GM23338 (cell line): ENCODE measurements at regions not wholly inside any gene's neighbourhood (a gene's known extent, or its start where the extent isn't known, plus 50 kb on each side); places are given as distances from the start of the nearest gene placed in this dataset.

Source experiments
- ATAC-seq: fragments of 200-7000 bp; cut with Tn5 transposase; 3 replicates; pipeline ENCODE4 v1.9.1; 2020
- DNase-seq: peaks from one replicate; pipeline ENCODE4 v3.0.0-alpha.2; 2015; ENCODE audit warnings: low spot score
- H2AFZ ChIP-seq: fragments of 200-600 bp; sonication (generic); 2 replicates; pipeline ENCODE4 v1.8.0; 2016; ENCODE audit warnings: antibody characterized with exemption, mild to moderate bottlenecking, moderate library complexity
- H3F3A ChIP-seq: fragments of 200-600 bp; sonication (generic); replicated peaks from 2 replicates; pipeline ENCODE4 v1.8.0; 2017; ENCODE audit warnings: antibody characterized with exemption, mixed run types, low read depth
- H3K27ac ChIP-seq: fragments of 200-600 bp; sonication (generic); 2 replicates; pipeline ENCODE4 v1.6.1; 2016; ENCODE audit warnings: low read depth
- H3K27me3 ChIP-seq: fragments of 200-600 bp; sonication (generic); 2 replicates; pipeline ENCODE4 v1.8.0; 2016; ENCODE audit warnings: mild to moderate bottlenecking, mixed run types, moderate library complexity; ENCODE audit not compliant: insufficient read depth
- H3K36me3 ChIP-seq: fragments of 200-600 bp; sonication (generic); 2 replicates; pipeline ENCODE4 v1.8.0; 2016; ENCODE audit warnings: mild to moderate bottlenecking; ENCODE audit not compliant: insufficient read depth
- H3K4me1 ChIP-seq: fragments of 200-600 bp; sonication (generic); 2 replicates; pipeline ENCODE4 v1.8.0; 2016; ENCODE audit warnings: mild to moderate bottlenecking, moderate library complexity; ENCODE audit not compliant: insufficient read depth
- H3K4me2 ChIP-seq: fragments of 200-600 bp; sonication (generic); 2 replicates; pipeline ENCODE4 v1.7.1; 2017; ENCODE audit warnings: mixed run types
- H3K4me3 ChIP-seq: fragments of 200-600 bp; sonication (generic); 2 replicates; pipeline ENCODE4 v1.6.1; 2016; ENCODE audit warnings: mixed run types
- H3K79me2 ChIP-seq: fragments of 200-600 bp; sonication (generic); replicated peaks from 2 replicates; pipeline ENCODE4 v1.8.0; 2017; ENCODE audit warnings: mild to moderate bottlenecking; ENCODE audit not compliant: insufficient read depth
- H3K9me2 ChIP-seq: fragments of 200-600 bp; sonication (generic); 2 replicates; pipeline ENCODE4 v1.8.0; 2017; ENCODE audit not compliant: insufficient read depth
- H4K20me1 ChIP-seq: fragments of 200-600 bp; sonication (generic); replicated peaks from 2 replicates; pipeline ENCODE4 v1.8.0; 2017; ENCODE audit warnings: mild to moderate bottlenecking; ENCODE audit not compliant: insufficient read depth
- H3K27ac Mint-ChIP-seq: 2 replicates; pipeline ENCODE4 v1.8.0; 2020; ENCODE audit warnings: inconsistent platforms, mild to moderate bottlenecking, moderate library complexity, mixed read lengths
- H3K27me3 Mint-ChIP-seq: 3 replicates; pipeline ENCODE4 v1.8.0; 2022; ENCODE audit warnings: low read depth, mild to moderate bottlenecking, moderate library complexity, mixed read lengths, inconsistent platforms; ENCODE audit not compliant: insufficient read depth, poor library complexity
- H3K36me3 Mint-ChIP-seq: 3 replicates; pipeline ENCODE4 v1.8.0; 2021; ENCODE audit warnings: low read depth, mild to moderate bottlenecking, inconsistent platforms, moderate library complexity, mixed read lengths
- H3K4me1 Mint-ChIP-seq: 3 replicates; pipeline ENCODE4 v1.8.0; 2020; ENCODE audit warnings: mild to moderate bottlenecking, inconsistent platforms, mixed read lengths
- H3K4me3 Mint-ChIP-seq: 3 replicates; pipeline ENCODE4 v1.8.0; 2021; ENCODE audit warnings: moderate library complexity, mild to moderate bottlenecking, inconsistent platforms, mixed read lengths
- H3K9me3 Mint-ChIP-seq: 3 replicates; pipeline ENCODE4 v1.8.0; 2020; ENCODE audit warnings: moderate library complexity, mild to moderate bottlenecking, inconsistent platforms, mixed read lengths
- CREB1 ChIP-seq: fragments of 250-450 bp; sonication (Bioruptor Pico); IDR thresholded peaks from 2 replicates; pipeline ENCODE4 v1.5.0; 2020; ENCODE audit warnings: low read depth, mild to moderate bottlenecking, moderate library complexity
- EZH2 ChIP-seq: fragments of 200-600 bp; sonication (generic); IDR thresholded peaks from one replicate; pipeline ENCODE4 v1.8.0; 2017; ENCODE audit warnings: antibody characterized with exemption, mild to moderate bottlenecking, low read depth; ENCODE audit not compliant: unreplicated experiment
- EZH2phosphoT487 ChIP-seq: fragments of 200-600 bp; sonication (generic); IDR thresholded peaks from one replicate; pipeline ENCODE4 v1.8.1; 2018; ENCODE audit warnings: antibody characterized with exemption; ENCODE audit not compliant: unreplicated experiment
- JUNB ChIP-seq: IDR thresholded peaks from one replicate; pipeline ENCODE4 v1.6.1; 2016; ENCODE audit warnings: antibody characterized with exemption; ENCODE audit not compliant: unreplicated experiment
- NANOG ChIP-seq: IDR thresholded peaks from 2 replicates; pipeline ENCODE4 v1.6.1; 2016; ENCODE audit warnings: antibody characterized with exemption, borderline replicate concordance
- POLR2AphosphoS5 ChIP-seq: IDR thresholded peaks from 2 replicates; pipeline ENCODE4 v1.6.1; 2016; ENCODE audit warnings: antibody characterized with exemption, low read depth
- STAT1 ChIP-seq: IDR thresholded peaks from one replicate; pipeline ENCODE4 v1.6.1; 2016; ENCODE audit warnings: antibody characterized with exemption; ENCODE audit not compliant: unreplicated experiment
- ZNF114 ChIP-seq: fragments of 250-450 bp; sonication (Bioruptor Pico); IDR thresholded peaks from 2 replicates; pipeline ENCODE4 v1.5.0; 2020; ENCODE audit warnings: mild to moderate bottlenecking, moderate library complexity
- ZNF331 ChIP-seq: fragments of 250-450 bp; sonication (Bioruptor Pico); IDR thresholded peaks from 2 replicates; pipeline ENCODE4 v1.5.0; 2020; ENCODE audit warnings: low read depth, mild to moderate bottlenecking, moderate library complexity
- TF ChIP-seq, protein P1 (sequence below): IDR thresholded peaks from 2 replicates; pipeline ENCODE4 v1.6.1; 2016; ENCODE audit warnings: antibody characterized with exemption
- TF ChIP-seq, protein P2 (sequence below): fragments of 250-450 bp; sonication (Bioruptor Pico); IDR thresholded peaks from 2 replicates; pipeline ENCODE4 v1.5.0; 2020; ENCODE audit warnings: mild to moderate bottlenecking, moderate library complexity
- TF ChIP-seq, protein P3 (sequence below), 2 experiments: fragments of 200-600 bp in 1 of 2; sonication (generic) in 1 of 2; conservative IDR thresholded peaks; 2 replicates each; pipeline versions ENCODE4 v1.5.1 to v1.6.1; 2016 to 2017; ENCODE audit warnings: antibody characterized with exemption in 2 of 2, low read depth in 2 of 2, mild to moderate bottlenecking in 2 of 2, moderate library complexity in 1 of 2
- TF ChIP-seq, protein P4 (sequence below): IDR thresholded peaks from one replicate; pipeline ENCODE4 v1.6.1; 2018; ENCODE audit warnings: antibody characterized with exemption; ENCODE audit not compliant: unreplicated experiment

DNA sequence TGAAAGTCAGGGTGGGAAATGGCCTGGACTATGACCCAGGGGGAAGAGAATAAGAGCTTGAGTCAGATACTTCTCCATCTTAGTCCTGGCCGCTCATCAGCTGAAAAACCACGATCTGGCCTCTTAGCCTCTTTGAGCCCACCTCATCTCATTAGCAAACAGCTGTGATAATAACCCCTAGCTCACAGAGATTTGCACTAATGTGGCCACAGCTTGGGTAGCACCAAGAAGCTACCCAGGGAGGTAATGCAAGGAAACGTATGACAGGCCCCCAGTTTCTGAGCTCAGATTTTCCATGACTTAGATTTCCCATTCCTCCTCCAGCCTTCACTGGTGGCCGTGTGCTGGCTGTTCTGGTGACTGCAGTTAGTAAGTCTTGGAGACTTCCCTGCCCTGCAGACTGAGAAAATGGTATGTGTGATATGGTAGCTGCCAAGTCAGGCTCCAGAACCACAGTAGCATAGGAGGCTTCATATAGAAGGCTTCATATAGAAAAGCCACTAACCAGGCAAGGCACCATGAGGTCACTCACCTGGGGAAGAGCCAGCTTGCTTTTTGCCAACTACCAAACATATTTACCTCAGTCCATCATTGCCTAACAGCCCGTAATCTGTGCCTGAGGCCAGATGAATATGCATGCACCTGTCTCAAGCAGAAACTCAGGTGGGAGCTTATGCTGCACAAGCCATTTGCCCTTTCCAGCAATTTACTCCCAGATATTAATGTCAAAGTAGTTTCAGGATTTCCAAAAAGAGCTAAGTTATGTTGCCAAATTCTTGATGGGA lies 51.4 kb upstream of the GABRE start:
- no peak overlapping the region for H3K27ac ChIP-seq
- DNase-seq (no peak), ATAC-seq (no peak)
- H3K36me3 Mint-ChIP-seq: 0 out of 3 replicates have a peak, but pooled peaks cover 3% of the 10 kb centered on the region
- H3K4me3 ChIP-seq: no peak overlapping the region
- no peaks in the 10 kb centered on the region for H3K27me3 ChIP-seq
- H3K4me1 Mint-ChIP-seq: no peaks in the 10 kb centered on the region
- H4K20me1 ChIP-seq: no peaks in the 10 kb centered on the region
- no peak for TF ChIP-seq EZH2phosphoT487
- no peak for TF ChIP-seq ZNF114 (CRISPR knock-in tag)
- TF ChIP-seq POLR2AphosphoS5: no peak
- TF ChIP-seq NANOG: no peak
- TF ChIP-seq, protein P1, sequence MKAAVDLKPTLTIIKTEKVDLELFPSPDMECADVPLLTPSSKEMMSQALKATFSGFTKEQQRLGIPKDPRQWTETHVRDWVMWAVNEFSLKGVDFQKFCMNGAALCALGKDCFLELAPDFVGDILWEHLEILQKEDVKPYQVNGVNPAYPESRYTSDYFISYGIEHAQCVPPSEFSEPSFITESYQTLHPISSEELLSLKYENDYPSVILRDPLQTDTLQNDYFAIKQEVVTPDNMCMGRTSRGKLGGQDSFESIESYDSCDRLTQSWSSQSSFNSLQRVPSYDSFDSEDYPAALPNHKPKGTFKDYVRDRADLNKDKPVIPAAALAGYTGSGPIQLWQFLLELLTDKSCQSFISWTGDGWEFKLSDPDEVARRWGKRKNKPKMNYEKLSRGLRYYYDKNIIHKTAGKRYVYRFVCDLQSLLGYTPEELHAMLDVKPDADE: no peak
- no peak for TF ChIP-seq JUNB
- no peak for TF ChIP-seq EZH2
- TF ChIP-seq, protein P2, sequence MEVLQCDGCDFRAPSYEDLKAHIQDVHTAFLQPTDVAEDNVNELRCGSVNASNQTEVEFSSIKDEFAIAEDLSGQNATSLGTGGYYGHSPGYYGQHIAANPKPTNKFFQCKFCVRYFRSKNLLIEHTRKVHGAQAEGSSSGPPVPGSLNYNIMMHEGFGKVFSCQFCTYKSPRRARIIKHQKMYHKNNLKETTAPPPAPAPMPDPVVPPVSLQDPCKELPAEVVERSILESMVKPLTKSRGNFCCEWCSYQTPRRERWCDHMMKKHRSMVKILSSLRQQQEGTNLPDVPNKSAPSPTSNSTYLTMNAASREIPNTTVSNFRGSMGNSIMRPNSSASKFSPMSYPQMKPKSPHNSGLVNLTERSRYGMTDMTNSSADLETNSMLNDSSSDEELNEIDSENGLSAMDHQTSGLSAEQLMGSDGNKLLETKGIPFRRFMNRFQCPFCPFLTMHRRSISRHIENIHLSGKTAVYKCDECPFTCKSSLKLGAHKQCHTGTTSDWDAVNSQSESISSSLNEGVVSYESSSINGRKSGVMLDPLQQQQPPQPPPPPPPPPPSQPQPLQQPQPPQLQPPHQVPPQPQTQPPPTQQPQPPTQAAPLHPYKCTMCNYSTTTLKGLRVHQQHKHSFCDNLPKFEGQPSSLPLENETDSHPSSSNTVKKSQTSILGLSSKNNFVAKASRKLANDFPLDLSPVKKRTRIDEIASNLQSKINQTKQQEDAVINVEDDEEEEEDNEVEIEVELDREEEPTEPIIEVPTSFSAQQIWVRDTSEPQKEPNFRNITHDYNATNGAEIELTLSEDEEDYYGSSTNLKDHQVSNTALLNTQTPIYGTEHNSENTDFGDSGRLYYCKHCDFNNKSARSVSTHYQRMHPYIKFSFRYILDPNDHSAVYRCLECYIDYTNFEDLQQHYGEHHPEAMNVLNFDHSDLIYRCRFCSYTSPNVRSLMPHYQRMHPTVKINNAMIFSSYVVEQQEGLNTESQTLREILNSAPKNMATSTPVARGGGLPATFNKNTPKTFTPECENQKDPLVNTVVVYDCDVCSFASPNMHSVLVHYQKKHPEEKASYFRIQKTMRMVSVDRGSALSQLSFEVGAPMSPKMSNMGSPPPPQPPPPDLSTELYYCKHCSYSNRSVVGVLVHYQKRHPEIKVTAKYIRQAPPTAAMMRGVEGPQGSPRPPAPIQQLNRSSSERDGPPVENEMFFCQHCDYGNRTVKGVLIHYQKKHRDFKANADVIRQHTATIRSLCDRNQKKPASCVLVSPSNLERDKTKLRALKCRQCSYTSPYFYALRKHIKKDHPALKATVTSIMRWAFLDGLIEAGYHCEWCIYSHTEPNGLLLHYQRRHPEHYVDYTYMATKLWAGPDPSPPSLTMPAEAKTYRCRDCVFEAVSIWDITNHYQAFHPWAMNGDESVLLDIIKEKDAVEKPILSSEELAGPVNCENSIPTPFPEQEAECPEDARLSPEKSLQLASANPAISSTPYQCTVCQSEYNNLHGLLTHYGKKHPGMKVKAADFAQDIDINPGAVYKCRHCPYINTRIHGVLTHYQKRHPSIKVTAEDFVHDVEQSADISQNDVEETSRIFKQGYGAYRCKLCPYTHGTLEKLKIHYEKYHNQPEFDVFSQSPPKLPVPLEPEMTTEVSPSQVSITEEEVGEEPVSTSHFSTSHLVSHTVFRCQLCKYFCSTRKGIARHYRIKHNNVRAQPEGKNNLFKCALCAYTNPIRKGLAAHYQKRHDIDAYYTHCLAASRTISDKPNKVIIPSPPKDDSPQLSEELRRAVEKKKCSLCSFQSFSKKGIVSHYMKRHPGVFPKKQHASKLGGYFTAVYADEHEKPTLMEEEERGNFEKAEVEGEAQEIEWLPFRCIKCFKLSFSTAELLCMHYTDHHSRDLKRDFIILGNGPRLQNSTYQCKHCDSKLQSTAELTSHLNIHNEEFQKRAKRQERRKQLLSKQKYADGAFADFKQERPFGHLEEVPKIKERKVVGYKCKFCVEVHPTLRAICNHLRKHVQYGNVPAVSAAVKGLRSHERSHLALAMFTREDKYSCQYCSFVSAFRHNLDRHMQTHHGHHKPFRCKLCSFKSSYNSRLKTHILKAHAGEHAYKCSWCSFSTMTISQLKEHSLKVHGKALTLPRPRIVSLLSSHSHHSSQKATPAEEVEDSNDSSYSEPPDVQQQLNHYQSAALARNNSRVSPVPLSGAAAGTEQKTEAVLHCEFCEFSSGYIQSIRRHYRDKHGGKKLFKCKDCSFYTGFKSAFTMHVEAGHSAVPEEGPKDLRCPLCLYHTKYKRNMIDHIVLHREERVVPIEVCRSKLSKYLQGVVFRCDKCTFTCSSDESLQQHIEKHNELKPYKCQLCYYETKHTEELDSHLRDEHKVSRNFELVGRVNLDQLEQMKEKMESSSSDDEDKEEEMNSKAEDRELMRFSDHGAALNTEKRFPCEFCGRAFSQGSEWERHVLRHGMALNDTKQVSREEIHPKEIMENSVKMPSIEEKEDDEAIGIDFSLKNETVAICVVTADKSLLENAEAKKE (CRISPR knock-in tag): no peak
- no peak for TF ChIP-seq CREB1
- TF ChIP-seq, protein P3, sequence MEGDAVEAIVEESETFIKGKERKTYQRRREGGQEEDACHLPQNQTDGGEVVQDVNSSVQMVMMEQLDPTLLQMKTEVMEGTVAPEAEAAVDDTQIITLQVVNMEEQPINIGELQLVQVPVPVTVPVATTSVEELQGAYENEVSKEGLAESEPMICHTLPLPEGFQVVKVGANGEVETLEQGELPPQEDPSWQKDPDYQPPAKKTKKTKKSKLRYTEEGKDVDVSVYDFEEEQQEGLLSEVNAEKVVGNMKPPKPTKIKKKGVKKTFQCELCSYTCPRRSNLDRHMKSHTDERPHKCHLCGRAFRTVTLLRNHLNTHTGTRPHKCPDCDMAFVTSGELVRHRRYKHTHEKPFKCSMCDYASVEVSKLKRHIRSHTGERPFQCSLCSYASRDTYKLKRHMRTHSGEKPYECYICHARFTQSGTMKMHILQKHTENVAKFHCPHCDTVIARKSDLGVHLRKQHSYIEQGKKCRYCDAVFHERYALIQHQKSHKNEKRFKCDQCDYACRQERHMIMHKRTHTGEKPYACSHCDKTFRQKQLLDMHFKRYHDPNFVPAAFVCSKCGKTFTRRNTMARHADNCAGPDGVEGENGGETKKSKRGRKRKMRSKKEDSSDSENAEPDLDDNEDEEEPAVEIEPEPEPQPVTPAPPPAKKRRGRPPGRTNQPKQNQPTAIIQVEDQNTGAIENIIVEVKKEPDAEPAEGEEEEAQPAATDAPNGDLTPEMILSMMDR (conservative IDR thresholded peaks at IDR 0.05; ENCODE audit: low read depth in 2 of 2): no peak
- TF ChIP-seq ZNF331 (CRISPR knock-in tag): no peak
- TF ChIP-seq, protein P4, sequence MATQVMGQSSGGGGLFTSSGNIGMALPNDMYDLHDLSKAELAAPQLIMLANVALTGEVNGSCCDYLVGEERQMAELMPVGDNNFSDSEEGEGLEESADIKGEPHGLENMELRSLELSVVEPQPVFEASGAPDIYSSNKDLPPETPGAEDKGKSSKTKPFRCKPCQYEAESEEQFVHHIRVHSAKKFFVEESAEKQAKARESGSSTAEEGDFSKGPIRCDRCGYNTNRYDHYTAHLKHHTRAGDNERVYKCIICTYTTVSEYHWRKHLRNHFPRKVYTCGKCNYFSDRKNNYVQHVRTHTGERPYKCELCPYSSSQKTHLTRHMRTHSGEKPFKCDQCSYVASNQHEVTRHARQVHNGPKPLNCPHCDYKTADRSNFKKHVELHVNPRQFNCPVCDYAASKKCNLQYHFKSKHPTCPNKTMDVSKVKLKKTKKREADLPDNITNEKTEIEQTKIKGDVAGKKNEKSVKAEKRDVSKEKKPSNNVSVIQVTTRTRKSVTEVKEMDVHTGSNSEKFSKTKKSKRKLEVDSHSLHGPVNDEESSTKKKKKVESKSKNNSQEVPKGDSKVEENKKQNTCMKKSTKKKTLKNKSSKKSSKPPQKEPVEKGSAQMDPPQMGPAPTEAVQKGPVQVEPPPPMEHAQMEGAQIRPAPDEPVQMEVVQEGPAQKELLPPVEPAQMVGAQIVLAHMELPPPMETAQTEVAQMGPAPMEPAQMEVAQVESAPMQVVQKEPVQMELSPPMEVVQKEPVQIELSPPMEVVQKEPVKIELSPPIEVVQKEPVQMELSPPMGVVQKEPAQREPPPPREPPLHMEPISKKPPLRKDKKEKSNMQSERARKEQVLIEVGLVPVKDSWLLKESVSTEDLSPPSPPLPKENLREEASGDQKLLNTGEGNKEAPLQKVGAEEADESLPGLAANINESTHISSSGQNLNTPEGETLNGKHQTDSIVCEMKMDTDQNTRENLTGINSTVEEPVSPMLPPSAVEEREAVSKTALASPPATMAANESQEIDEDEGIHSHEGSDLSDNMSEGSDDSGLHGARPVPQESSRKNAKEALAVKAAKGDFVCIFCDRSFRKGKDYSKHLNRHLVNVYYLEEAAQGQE: no peak
- no peak for TF ChIP-seq STAT1
- H3K9me3 Mint-ChIP-seq: peaks cover 3% of the 10 kb centered on the region; the same call in 2 of the 3 replicates
- H3K27me3 Mint-ChIP-seq: no peaks in the 10 kb centered on the region
- no peak overlapping the region for H3K4me3 Mint-ChIP-seq
- no peaks in the 10 kb centered on the region for H3K79me2 ChIP-seq
- no peaks in the 10 kb centered on the region for H3K4me1 ChIP-seq
- no peak overlapping the region for H3K27ac Mint-ChIP-seq
- H3K4me2 ChIP-seq: no peak overlapping the region
- no peaks in the 10 kb centered on the region for H3K36me3 ChIP-seq
- no peak overlapping the region for H2AFZ ChIP-seq
- no peaks in the 10 kb centered on the region for H3K9me2 ChIP-seq
- no peaks in the 10 kb centered on the region for H3F3A ChIP-seq
